Osteocyte (in vitro differentiated cells): ENCODE measurements at regions not wholly inside any gene's neighbourhood (a gene's known extent, or its start where the extent isn't known, plus 50 kb on each side); places are given as distances from the start of the nearest gene placed in this dataset.

Experiments
- DNase-seq: peaks from one replicate; pipeline ENCODE4 v3.0.0; 2021; ENCODE audit warnings: mixed read lengths; ENCODE audit not compliant: unreplicated experiment; ENCODE audit errors: extremely low spot score
- H3K27ac Mint-ChIP-seq: one replicate; pipeline ENCODE4 v1.8.0; 2021; ENCODE audit warnings: mild to moderate bottlenecking, mixed read lengths; ENCODE audit not compliant: unreplicated experiment
- H3K27me3 Mint-ChIP-seq: one replicate; pipeline ENCODE4 v1.8.0; 2021; ENCODE audit warnings: mixed read lengths; ENCODE audit not compliant: unreplicated experiment
- H3K36me3 Mint-ChIP-seq: one replicate; pipeline ENCODE4 v1.8.0; 2021; ENCODE audit warnings: mixed read lengths; ENCODE audit not compliant: unreplicated experiment
- H3K4me1 Mint-ChIP-seq: one replicate; pipeline ENCODE4 v1.8.0; 2021; ENCODE audit warnings: mixed read lengths; ENCODE audit not compliant: unreplicated experiment
- H3K4me3 Mint-ChIP-seq: one replicate; pipeline ENCODE4 v1.8.0; 2021; ENCODE audit warnings: mild to moderate bottlenecking, moderate library complexity, mixed read lengths; ENCODE audit not compliant: unreplicated experiment
- H3K9me3 Mint-ChIP-seq: one replicate; pipeline ENCODE4 v1.8.0; 2021; ENCODE audit warnings: mixed read lengths; ENCODE audit not compliant: unreplicated experiment
- CTCF ChIP-seq: fragments of 200-600 bp; sonication (generic); IDR thresholded peaks from 2 replicates; pipeline ENCODE4 v1.5.0; 2021; ENCODE audit warnings: antibody characterized with exemption, mild to moderate bottlenecking, moderate library complexity

DNA sequence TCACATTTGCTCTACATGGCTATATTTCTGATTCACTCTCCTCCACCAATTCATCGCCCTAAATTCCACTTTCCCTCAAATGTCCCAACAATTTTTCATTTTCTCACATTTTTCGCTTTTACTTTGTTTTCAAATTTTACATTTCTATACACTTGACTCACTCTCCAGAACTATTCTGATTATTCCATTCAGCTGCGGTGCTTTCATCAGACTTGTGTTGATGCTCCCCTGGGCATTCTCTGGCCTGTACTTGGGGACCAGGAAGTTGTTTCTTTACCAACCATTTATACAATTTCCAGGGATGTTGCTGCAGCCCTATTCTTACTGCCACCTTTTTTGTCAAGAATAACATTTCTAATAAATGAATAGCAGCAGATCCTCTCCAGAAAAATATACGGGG lies 444.8 kb downstream of the MAFB start:
- Mint-ChIP-seq H3K4me3 (no peak overlapping the region), H3K27ac (no peak overlapping the region), H3K9me3 (no peaks in the 10 kb centered on the region), H3K27me3 (peaks cover 16% of the 10 kb centered on the region), H3K4me1 (peaks cover 20% of the 10 kb centered on the region), H3K36me3 (no peaks in the 10 kb centered on the region)
- TF ChIP-seq CTCF, result no peak
- DNase-seq, result no peak

DNA sequence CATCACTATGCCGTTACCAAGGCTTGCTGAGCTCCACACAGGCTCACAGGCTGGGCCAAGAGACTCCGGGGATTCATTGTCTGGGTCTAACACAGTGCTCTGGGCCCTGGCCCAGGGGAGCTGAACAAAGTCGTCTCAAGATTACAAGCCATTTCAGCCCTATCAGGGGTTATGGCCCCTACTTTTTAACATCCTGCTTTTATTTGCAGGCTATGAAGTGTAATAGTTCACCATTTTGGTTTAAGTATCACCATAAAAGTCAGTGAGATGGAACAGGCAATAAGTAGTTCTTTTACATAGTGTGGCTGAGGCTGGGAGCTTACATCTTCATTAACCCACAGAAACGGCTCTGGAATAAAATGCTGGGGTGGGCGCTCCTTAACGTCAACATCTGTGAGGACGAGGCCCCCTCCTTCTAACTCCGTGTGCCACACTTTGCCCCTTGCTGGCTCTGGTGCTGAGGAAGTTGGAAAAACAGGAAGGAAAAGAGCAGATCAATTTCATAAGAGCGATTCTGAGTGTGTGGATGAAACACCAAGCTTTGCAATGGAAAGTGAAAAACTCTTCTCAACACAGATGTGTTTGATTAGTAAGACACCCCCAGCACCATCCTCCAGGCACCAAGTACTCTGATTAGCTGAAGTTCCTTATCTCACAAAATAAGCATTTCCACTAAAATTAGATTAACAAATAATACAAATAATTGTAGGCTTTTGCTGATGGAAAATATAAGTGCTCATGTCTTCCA lies 447.3 kb downstream of the MAFB start:
- Mint-ChIP-seq H3K36me3 (no peaks in the 10 kb centered on the region), H3K27ac (no peak overlapping the region), H3K4me1 (peaks cover 9% of the 10 kb centered on the region), H3K4me3 (no peak overlapping the region), H3K27me3 (peaks cover 31% of the 10 kb centered on the region), H3K9me3 (no peaks in the 10 kb centered on the region)
- no peak for TF ChIP-seq CTCF
- DNase-seq, result no peak

DNA sequence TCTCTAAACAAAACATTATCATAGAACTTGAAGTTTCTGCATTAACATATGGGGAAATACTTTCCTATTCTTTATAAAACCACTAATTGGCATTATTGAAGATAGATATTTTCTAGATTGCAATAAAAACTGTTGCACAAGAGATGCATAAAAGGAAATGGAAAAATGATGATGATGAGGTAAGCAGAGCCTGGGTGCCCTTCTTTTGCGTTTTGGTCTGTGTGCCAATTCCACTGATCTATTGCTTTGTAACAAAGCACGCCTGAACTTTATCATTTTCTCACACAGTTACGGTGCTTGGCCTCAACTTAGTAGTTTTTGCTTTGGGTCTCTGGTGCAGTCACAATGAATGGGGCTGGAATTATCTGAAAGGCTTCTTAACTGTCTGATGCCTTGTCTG lies 450.5 kb downstream of the MAFB start:
- Mint-ChIP-seq H3K4me3 (no peak overlapping the region), H3K27me3 (peaks cover 53% of the 10 kb centered on the region), H3K4me1 (peaks cover 9% of the 10 kb centered on the region), H3K36me3 (no peaks in the 10 kb centered on the region), H3K27ac (no peak overlapping the region), H3K9me3 (no peaks in the 10 kb centered on the region)
- TF ChIP-seq CTCF, result no peak
- DNase-seq, result no peak

DNA sequence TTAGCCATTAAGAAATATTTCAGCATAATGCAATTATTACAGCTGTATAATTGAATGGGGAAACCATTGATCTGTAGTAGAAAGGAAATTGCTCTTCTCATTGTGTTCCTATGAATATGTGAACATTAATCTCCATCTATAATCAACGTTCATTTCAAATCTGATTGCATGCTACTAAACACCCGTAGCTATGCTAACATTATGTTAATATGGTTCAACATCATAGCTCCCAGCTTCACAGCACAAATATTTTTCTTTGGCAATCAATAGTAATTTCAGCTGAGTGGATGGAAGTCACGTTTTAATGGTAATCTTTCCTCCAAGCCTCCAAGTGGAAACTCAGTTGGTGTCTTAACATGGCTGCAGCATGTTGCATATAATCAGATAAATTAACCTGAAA lies 454.4 kb downstream of the MAFB start:
- H3K4me1 Mint-ChIP-seq, result peaks cover 25% of the 10 kb centered on the region
- TF ChIP-seq CTCF, result no peak

GRCh38 chr20:40233406-40233805 lies 455.6 kb downstream of the MAFB start:
- Mint-ChIP-seq H3K4me1 (peaks cover 25% of the 10 kb centered on the region), H3K27ac (no peak overlapping the region), H3K9me3 (no peaks in the 10 kb centered on the region), H3K36me3 (no peaks in the 10 kb centered on the region), H3K27me3 (peaks cover 32% of the 10 kb centered on the region), H3K4me3 (no peak overlapping the region)
- no peak for TF ChIP-seq CTCF
- no peak for DNase-seq

More for the DNA sequence above, 454.4 kb downstream of the MAFB start:
- H3K36me3 Mint-ChIP-seq, result no peaks in the 10 kb centered on the region
- H3K27ac Mint-ChIP-seq, result no peak overlapping the region
- H3K27me3 Mint-ChIP-seq, result peaks cover 42% of the 10 kb centered on the region
- no peak for DNase-seq
- H3K4me3 Mint-ChIP-seq, result no peak overlapping the region
- no peaks in the 10 kb centered on the region for H3K9me3 Mint-ChIP-seq
